GM23338 (cell line): ENCODE measurements at regions not wholly inside any gene's neighbourhood (a gene's known extent, or its start where the extent isn't known, plus 50 kb on each side); places are given as distances from the start of the nearest gene placed in this dataset.

ENCODE experiments used
- ATAC-seq: fragments of 200-7000 bp; cut with Tn5 transposase; 3 replicates; pipeline ENCODE4 v1.9.1; 2020
- DNase-seq: peaks from one replicate; pipeline ENCODE4 v3.0.0-alpha.2; 2015; ENCODE audit warnings: low spot score
- H2AFZ ChIP-seq: fragments of 200-600 bp; sonication (generic); 2 replicates; pipeline ENCODE4 v1.8.0; 2016; ENCODE audit warnings: antibody characterized with exemption, mild to moderate bottlenecking, moderate library complexity
- H3F3A ChIP-seq: fragments of 200-600 bp; sonication (generic); replicated peaks from 2 replicates; pipeline ENCODE4 v1.8.0; 2017; ENCODE audit warnings: antibody characterized with exemption, mixed run types, low read depth
- H3K27ac ChIP-seq: fragments of 200-600 bp; sonication (generic); 2 replicates; pipeline ENCODE4 v1.6.1; 2016; ENCODE audit warnings: low read depth
- H3K27me3 ChIP-seq: fragments of 200-600 bp; sonication (generic); 2 replicates; pipeline ENCODE4 v1.8.0; 2016; ENCODE audit warnings: mild to moderate bottlenecking, mixed run types, moderate library complexity; ENCODE audit not compliant: insufficient read depth
- H3K36me3 ChIP-seq: fragments of 200-600 bp; sonication (generic); 2 replicates; pipeline ENCODE4 v1.8.0; 2016; ENCODE audit warnings: mild to moderate bottlenecking; ENCODE audit not compliant: insufficient read depth
- H3K4me1 ChIP-seq: fragments of 200-600 bp; sonication (generic); 2 replicates; pipeline ENCODE4 v1.8.0; 2016; ENCODE audit warnings: mild to moderate bottlenecking, moderate library complexity; ENCODE audit not compliant: insufficient read depth
- H3K4me2 ChIP-seq: fragments of 200-600 bp; sonication (generic); 2 replicates; pipeline ENCODE4 v1.7.1; 2017; ENCODE audit warnings: mixed run types
- H3K4me3 ChIP-seq: fragments of 200-600 bp; sonication (generic); 2 replicates; pipeline ENCODE4 v1.6.1; 2016; ENCODE audit warnings: mixed run types
- H3K79me2 ChIP-seq: fragments of 200-600 bp; sonication (generic); replicated peaks from 2 replicates; pipeline ENCODE4 v1.8.0; 2017; ENCODE audit warnings: mild to moderate bottlenecking; ENCODE audit not compliant: insufficient read depth
- H3K9me2 ChIP-seq: fragments of 200-600 bp; sonication (generic); 2 replicates; pipeline ENCODE4 v1.8.0; 2017; ENCODE audit not compliant: insufficient read depth
- H4K20me1 ChIP-seq: fragments of 200-600 bp; sonication (generic); replicated peaks from 2 replicates; pipeline ENCODE4 v1.8.0; 2017; ENCODE audit warnings: mild to moderate bottlenecking; ENCODE audit not compliant: insufficient read depth
- H3K27ac Mint-ChIP-seq: 2 replicates; pipeline ENCODE4 v1.8.0; 2020; ENCODE audit warnings: inconsistent platforms, mild to moderate bottlenecking, moderate library complexity, mixed read lengths
- H3K27me3 Mint-ChIP-seq: 3 replicates; pipeline ENCODE4 v1.8.0; 2022; ENCODE audit warnings: low read depth, mild to moderate bottlenecking, moderate library complexity, mixed read lengths, inconsistent platforms; ENCODE audit not compliant: insufficient read depth, poor library complexity
- H3K36me3 Mint-ChIP-seq: 3 replicates; pipeline ENCODE4 v1.8.0; 2021; ENCODE audit warnings: low read depth, mild to moderate bottlenecking, inconsistent platforms, moderate library complexity, mixed read lengths
- H3K4me1 Mint-ChIP-seq: 3 replicates; pipeline ENCODE4 v1.8.0; 2020; ENCODE audit warnings: mild to moderate bottlenecking, inconsistent platforms, mixed read lengths
- H3K4me3 Mint-ChIP-seq: 3 replicates; pipeline ENCODE4 v1.8.0; 2021; ENCODE audit warnings: moderate library complexity, mild to moderate bottlenecking, inconsistent platforms, mixed read lengths
- H3K9me3 Mint-ChIP-seq: 3 replicates; pipeline ENCODE4 v1.8.0; 2020; ENCODE audit warnings: moderate library complexity, mild to moderate bottlenecking, inconsistent platforms, mixed read lengths
- CREB1 ChIP-seq: fragments of 250-450 bp; sonication (Bioruptor Pico); IDR thresholded peaks from 2 replicates; pipeline ENCODE4 v1.5.0; 2020; ENCODE audit warnings: low read depth, mild to moderate bottlenecking, moderate library complexity
- EZH2phosphoT487 ChIP-seq: fragments of 200-600 bp; sonication (generic); IDR thresholded peaks from one replicate; pipeline ENCODE4 v1.8.1; 2018; ENCODE audit warnings: antibody characterized with exemption; ENCODE audit not compliant: unreplicated experiment
- JUNB ChIP-seq: IDR thresholded peaks from one replicate; pipeline ENCODE4 v1.6.1; 2016; ENCODE audit warnings: antibody characterized with exemption; ENCODE audit not compliant: unreplicated experiment
- NANOG ChIP-seq: IDR thresholded peaks from 2 replicates; pipeline ENCODE4 v1.6.1; 2016; ENCODE audit warnings: antibody characterized with exemption, borderline replicate concordance
- POLR2AphosphoS5 ChIP-seq: IDR thresholded peaks from 2 replicates; pipeline ENCODE4 v1.6.1; 2016; ENCODE audit warnings: antibody characterized with exemption, low read depth
- STAT1 ChIP-seq: IDR thresholded peaks from one replicate; pipeline ENCODE4 v1.6.1; 2016; ENCODE audit warnings: antibody characterized with exemption; ENCODE audit not compliant: unreplicated experiment
- ZNF114 ChIP-seq: fragments of 250-450 bp; sonication (Bioruptor Pico); IDR thresholded peaks from 2 replicates; pipeline ENCODE4 v1.5.0; 2020; ENCODE audit warnings: mild to moderate bottlenecking, moderate library complexity
- ZNF331 ChIP-seq: fragments of 250-450 bp; sonication (Bioruptor Pico); IDR thresholded peaks from 2 replicates; pipeline ENCODE4 v1.5.0; 2020; ENCODE audit warnings: low read depth, mild to moderate bottlenecking, moderate library complexity
- TF ChIP-seq, protein P1 (sequence below): IDR thresholded peaks from one replicate; pipeline ENCODE4 v1.6.1; 2018; ENCODE audit warnings: antibody characterized with exemption; ENCODE audit not compliant: unreplicated experiment
- TF ChIP-seq, protein P2 (sequence below): IDR thresholded peaks from 2 replicates; pipeline ENCODE4 v1.6.1; 2016; ENCODE audit warnings: antibody characterized with exemption
- TF ChIP-seq, protein P3 (sequence below), 2 experiments: fragments of 200-600 bp in 1 of 2; sonication (generic) in 1 of 2; conservative IDR thresholded peaks; 2 replicates each; pipeline versions ENCODE4 v1.5.1 to v1.6.1; 2016 to 2017; ENCODE audit warnings: antibody characterized with exemption in 2 of 2, low read depth in 2 of 2, mild to moderate bottlenecking in 2 of 2, moderate library complexity in 1 of 2

DNA sequence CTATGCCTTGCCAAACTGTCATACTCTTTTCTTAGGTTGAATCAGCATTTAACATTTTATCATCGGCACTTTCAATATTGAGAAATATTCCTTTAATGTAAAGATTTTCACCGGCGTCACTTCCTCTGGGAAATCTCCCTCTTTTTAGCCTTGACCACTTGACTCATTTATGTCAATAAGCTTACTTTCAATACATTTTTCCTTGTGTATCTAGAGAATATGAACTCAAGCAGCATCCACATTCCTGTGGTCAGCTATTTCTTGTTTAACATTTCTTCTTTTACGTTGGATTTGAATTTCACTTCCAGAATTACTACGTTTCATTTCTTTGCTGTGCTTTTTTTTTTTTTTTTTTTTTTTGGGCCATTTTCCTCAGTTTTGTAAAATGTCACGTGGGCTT lies 271.2 kb upstream of the HTR2A start:
- peaks cover 2% of the 10 kb centered on the region for H3K27me3 Mint-ChIP-seq
- H3K4me1 Mint-ChIP-seq: peaks cover 3% of the 10 kb centered on the region; the same call in 1 of the 3 replicates
- no peaks in the 10 kb centered on the region for H3K27me3 ChIP-seq
- H3K27ac ChIP-seq: no peak overlapping the region
- H3K36me3 Mint-ChIP-seq: no peaks in the 10 kb centered on the region
- H3F3A ChIP-seq: no peaks in the 10 kb centered on the region
- H2AFZ ChIP-seq: 0 out of 2 replicates have a peak overlapping the region, but pooled peaks have one; percentile 69
- no peaks in the 10 kb centered on the region for H3K9me2 ChIP-seq
- no peak for DNase-seq
- no peaks in the 10 kb centered on the region for H3K9me3 Mint-ChIP-seq
- no peak overlapping the region for H3K4me3 ChIP-seq
- H3K4me3 Mint-ChIP-seq: no peak overlapping the region
- no peak overlapping the region for H3K27ac Mint-ChIP-seq
- no peaks in the 10 kb centered on the region for H3K36me3 ChIP-seq
- no peak for TF ChIP-seq STAT1
- TF ChIP-seq, protein P1, sequence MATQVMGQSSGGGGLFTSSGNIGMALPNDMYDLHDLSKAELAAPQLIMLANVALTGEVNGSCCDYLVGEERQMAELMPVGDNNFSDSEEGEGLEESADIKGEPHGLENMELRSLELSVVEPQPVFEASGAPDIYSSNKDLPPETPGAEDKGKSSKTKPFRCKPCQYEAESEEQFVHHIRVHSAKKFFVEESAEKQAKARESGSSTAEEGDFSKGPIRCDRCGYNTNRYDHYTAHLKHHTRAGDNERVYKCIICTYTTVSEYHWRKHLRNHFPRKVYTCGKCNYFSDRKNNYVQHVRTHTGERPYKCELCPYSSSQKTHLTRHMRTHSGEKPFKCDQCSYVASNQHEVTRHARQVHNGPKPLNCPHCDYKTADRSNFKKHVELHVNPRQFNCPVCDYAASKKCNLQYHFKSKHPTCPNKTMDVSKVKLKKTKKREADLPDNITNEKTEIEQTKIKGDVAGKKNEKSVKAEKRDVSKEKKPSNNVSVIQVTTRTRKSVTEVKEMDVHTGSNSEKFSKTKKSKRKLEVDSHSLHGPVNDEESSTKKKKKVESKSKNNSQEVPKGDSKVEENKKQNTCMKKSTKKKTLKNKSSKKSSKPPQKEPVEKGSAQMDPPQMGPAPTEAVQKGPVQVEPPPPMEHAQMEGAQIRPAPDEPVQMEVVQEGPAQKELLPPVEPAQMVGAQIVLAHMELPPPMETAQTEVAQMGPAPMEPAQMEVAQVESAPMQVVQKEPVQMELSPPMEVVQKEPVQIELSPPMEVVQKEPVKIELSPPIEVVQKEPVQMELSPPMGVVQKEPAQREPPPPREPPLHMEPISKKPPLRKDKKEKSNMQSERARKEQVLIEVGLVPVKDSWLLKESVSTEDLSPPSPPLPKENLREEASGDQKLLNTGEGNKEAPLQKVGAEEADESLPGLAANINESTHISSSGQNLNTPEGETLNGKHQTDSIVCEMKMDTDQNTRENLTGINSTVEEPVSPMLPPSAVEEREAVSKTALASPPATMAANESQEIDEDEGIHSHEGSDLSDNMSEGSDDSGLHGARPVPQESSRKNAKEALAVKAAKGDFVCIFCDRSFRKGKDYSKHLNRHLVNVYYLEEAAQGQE: no peak
- TF ChIP-seq, protein P2, sequence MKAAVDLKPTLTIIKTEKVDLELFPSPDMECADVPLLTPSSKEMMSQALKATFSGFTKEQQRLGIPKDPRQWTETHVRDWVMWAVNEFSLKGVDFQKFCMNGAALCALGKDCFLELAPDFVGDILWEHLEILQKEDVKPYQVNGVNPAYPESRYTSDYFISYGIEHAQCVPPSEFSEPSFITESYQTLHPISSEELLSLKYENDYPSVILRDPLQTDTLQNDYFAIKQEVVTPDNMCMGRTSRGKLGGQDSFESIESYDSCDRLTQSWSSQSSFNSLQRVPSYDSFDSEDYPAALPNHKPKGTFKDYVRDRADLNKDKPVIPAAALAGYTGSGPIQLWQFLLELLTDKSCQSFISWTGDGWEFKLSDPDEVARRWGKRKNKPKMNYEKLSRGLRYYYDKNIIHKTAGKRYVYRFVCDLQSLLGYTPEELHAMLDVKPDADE: no peak
- no peak for TF ChIP-seq EZH2phosphoT487
- no peak for TF ChIP-seq ZNF331
- no peak for TF ChIP-seq JUNB
- TF ChIP-seq CREB1 (CRISPR knock-in tag): no peak
- no peak for TF ChIP-seq POLR2AphosphoS5
- TF ChIP-seq, protein P3, sequence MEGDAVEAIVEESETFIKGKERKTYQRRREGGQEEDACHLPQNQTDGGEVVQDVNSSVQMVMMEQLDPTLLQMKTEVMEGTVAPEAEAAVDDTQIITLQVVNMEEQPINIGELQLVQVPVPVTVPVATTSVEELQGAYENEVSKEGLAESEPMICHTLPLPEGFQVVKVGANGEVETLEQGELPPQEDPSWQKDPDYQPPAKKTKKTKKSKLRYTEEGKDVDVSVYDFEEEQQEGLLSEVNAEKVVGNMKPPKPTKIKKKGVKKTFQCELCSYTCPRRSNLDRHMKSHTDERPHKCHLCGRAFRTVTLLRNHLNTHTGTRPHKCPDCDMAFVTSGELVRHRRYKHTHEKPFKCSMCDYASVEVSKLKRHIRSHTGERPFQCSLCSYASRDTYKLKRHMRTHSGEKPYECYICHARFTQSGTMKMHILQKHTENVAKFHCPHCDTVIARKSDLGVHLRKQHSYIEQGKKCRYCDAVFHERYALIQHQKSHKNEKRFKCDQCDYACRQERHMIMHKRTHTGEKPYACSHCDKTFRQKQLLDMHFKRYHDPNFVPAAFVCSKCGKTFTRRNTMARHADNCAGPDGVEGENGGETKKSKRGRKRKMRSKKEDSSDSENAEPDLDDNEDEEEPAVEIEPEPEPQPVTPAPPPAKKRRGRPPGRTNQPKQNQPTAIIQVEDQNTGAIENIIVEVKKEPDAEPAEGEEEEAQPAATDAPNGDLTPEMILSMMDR (conservative IDR thresholded peaks at IDR 0.05; ENCODE audit: low read depth in 2 of 2): no peak
- no peak overlapping the region for H3K4me2 ChIP-seq
- 0 out of 2 replicates have a peak, but pooled peaks cover 4% of the 10 kb centered on the region for H3K4me1 ChIP-seq
- ATAC-seq: no peak
- H3K79me2 ChIP-seq: no peaks in the 10 kb centered on the region
- no peaks in the 10 kb centered on the region for H4K20me1 ChIP-seq

DNA sequence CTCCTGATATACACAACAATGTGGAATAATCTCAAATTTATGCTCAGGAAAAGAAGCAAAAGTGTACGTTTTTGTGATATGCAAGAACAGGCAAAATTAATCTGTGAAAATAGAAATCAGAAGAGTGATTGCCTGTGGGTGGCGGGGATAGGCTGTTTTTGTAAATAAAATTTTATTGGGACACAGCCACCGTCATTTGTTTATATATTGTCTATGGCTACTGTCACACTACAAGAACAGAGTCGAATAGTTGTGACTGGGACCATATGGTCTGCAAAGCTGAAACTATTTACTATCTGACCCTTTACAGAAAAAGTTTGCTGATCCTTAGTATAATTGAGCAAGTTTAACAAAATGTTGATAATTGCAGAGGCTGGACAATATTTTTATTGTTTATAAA lies 269.5 kb upstream of the HTR2A start:
- TF ChIP-seq NANOG (no peak), EZH2phosphoT487 (no peak), POLR2AphosphoS5 (no peak), ZNF114 (no peak), ZNF331 (no peak), JUNB (no peak)
- TF ChIP-seq, protein P1: no peak
- TF ChIP-seq, protein P2: no peak

More for the DNA sequence above, 269.5 kb upstream of the HTR2A start:
- H3K4me1 ChIP-seq: 0 out of 2 replicates have a peak, but pooled peaks cover 4% of the 10 kb centered on the region
- no peak overlapping the region for H3K4me2 ChIP-seq
- H4K20me1 ChIP-seq: no peaks in the 10 kb centered on the region
- Mint-ChIP-seq H3K9me3 (no peaks in the 10 kb centered on the region), H3K27ac (no peak overlapping the region), H3K4me3 (no peak overlapping the region), H3K27me3 (no peaks in the 10 kb centered on the region), H3K4me1 (peaks cover 3% of the 10 kb centered on the region; the same call in 1 of the 3 replicates), H3K36me3 (no peaks in the 10 kb centered on the region)
- H3K27me3 ChIP-seq: no peaks in the 10 kb centered on the region
- H3K27ac ChIP-seq: no peak overlapping the region
- no peaks in the 10 kb centered on the region for H3K9me2 ChIP-seq
- H2AFZ ChIP-seq: no peak overlapping the region
- H3K36me3 ChIP-seq: no peaks in the 10 kb centered on the region
- H3F3A ChIP-seq: no peaks in the 10 kb centered on the region
- H3K4me3 ChIP-seq: no peak overlapping the region
- DNase-seq (no peak), ATAC-seq (no peak)
- no peaks in the 10 kb centered on the region for H3K79me2 ChIP-seq
